MM.1S (cell line): ENCODE measurements at regions not wholly inside any gene's neighbourhood (a gene's known extent, or its start where the extent isn't known, plus 50 kb on each side); places are given as distances from the start of the nearest gene placed in this dataset.

Experiments
- DNase-seq: peaks from one replicate; pipeline ENCODE4 v3.0.0-alpha.2; 2015
- H2AFZ ChIP-seq: fragments of 300-600 bp; sonication (generic); 2 replicates; pipeline ENCODE4 v1.6.0; 2016; ENCODE audit warnings: antibody characterized with exemption, low read length
- H3F3A ChIP-seq: fragments of 300-600 bp; sonication (generic); 2 replicates; pipeline ENCODE4 v1.6.1; 2016; ENCODE audit warnings: mild to moderate bottlenecking, antibody characterized with exemption, low read length, moderate library complexity, mixed read lengths; ENCODE audit not compliant: insufficient read depth
- H3K27ac ChIP-seq: fragments of 300-600 bp; sonication (generic); 2 replicates; pipeline ENCODE4 v1.5.1; 2016; ENCODE audit warnings: mild to moderate bottlenecking, low read length
- H3K27me3 ChIP-seq: fragments of 300-600 bp; sonication (generic); replicated peaks from 2 replicates; pipeline ENCODE4 v1.6.0; 2016; ENCODE audit warnings: low read length; ENCODE audit not compliant: insufficient read depth
- H3K36me3 ChIP-seq: fragments of 300-600 bp; sonication (generic); replicated peaks from 2 replicates; pipeline ENCODE4 v1.6.1; 2016; ENCODE audit warnings: mild to moderate bottlenecking, low read length, mixed read lengths; ENCODE audit not compliant: insufficient read depth
- H3K4me1 ChIP-seq: fragments of 300-600 bp; sonication (generic); 2 replicates; pipeline ENCODE4 v1.6.1; 2016; ENCODE audit warnings: low read length, mixed read lengths
- H3K4me2 ChIP-seq: fragments of 300-600 bp; sonication (generic); 2 replicates; pipeline ENCODE4 v1.6.0; 2016; ENCODE audit warnings: low read depth, low read length
- H3K4me3 ChIP-seq: fragments of 300-600 bp; sonication (generic); 2 replicates; pipeline ENCODE4 v1.5.1; 2016; ENCODE audit warnings: low read length, mixed read lengths
- H3K79me2 ChIP-seq: fragments of 300-600 bp; sonication (generic); 2 replicates; pipeline ENCODE4 v1.6.1; 2016; ENCODE audit warnings: mixed run types, low read length, mixed read lengths
- H3K9ac ChIP-seq: fragments of 300-600 bp; sonication (generic); 2 replicates; pipeline ENCODE4 v1.6.1; 2016; ENCODE audit warnings: low read length, mixed read lengths
- H3K9me2 ChIP-seq: fragments of 300-600 bp; sonication (generic); replicated peaks from 2 replicates; pipeline ENCODE4 v1.6.1; 2016; ENCODE audit warnings: mild to moderate bottlenecking, low read length, mixed read lengths; ENCODE audit not compliant: insufficient read depth
- H3K9me3 ChIP-seq: fragments of 300-600 bp; sonication (generic); replicated peaks from 2 replicates; pipeline ENCODE4 v1.6.1; 2016; ENCODE audit warnings: mild to moderate bottlenecking, low read length, mixed read lengths; ENCODE audit not compliant: insufficient read depth
- H4K20me1 ChIP-seq: fragments of 300-600 bp; sonication (generic); 2 replicates; pipeline ENCODE4 v1.6.1; 2016; ENCODE audit warnings: mild to moderate bottlenecking, low read length, moderate library complexity, mixed read lengths; ENCODE audit not compliant: insufficient read depth
- CTCF ChIP-seq: fragments of 300-600 bp; sonication (generic); IDR thresholded peaks from 2 replicates; pipeline ENCODE4 v1.5.1; 2016; ENCODE audit warnings: antibody characterized with exemption, low read length, mixed read lengths
- EZH2 ChIP-seq: fragments of 300-600 bp; sonication (generic); optimal IDR thresholded peaks from 2 replicates; pipeline ENCODE3; 2017; ENCODE audit warnings: low read depth, mild to moderate bottlenecking, antibody characterized with exemption, low read length, mixed read lengths
- EZH2phosphoT487 ChIP-seq: fragments of 300-600 bp; sonication (generic); IDR thresholded peaks from 2 replicates; pipeline ENCODE4 v1.6.1; 2018; ENCODE audit warnings: antibody characterized with exemption, low read length

GRCh38 chr4:132605551-132605950 is 543.5 kb upstream of the PCDH10 start:
- Histone ChIP-seq H4K20me1 (no peaks in the 10 kb centered on the region), H3K9me2 (no peaks in the 10 kb centered on the region), H3K4me3 (no peak overlapping the region), H3K79me2 (no peaks in the 10 kb centered on the region), H3F3A (no peaks in the 10 kb centered on the region), H3K27ac (no peak overlapping the region), H3K4me2 (no peak overlapping the region), H3K36me3 (no peaks in the 10 kb centered on the region), H3K9ac (no peak overlapping the region), H3K9me3 (no peaks in the 10 kb centered on the region), H2AFZ (no peak overlapping the region), H3K4me1 (no peaks in the 10 kb centered on the region), H3K27me3 (no peaks in the 10 kb centered on the region)
- TF ChIP-seq EZH2 (no peak), EZH2phosphoT487 (no peak), CTCF (no peak)
- no peak for DNase-seq

GRCh38 chr4:132614682-132615081 is 534.4 kb upstream of the PCDH10 start:
- no peaks in the 10 kb centered on the region for H3K9me2 ChIP-seq
- H3K4me3 ChIP-seq, result no peak overlapping the region
- H3K4me1 ChIP-seq, result no peaks in the 10 kb centered on the region
- H3K9me3 ChIP-seq, result no peaks in the 10 kb centered on the region
- no peak for DNase-seq
- H3K4me2 ChIP-seq, result no peak overlapping the region
- no peak overlapping the region for H3K27ac ChIP-seq
- H3K36me3 ChIP-seq, result no peaks in the 10 kb centered on the region
- H2AFZ ChIP-seq, result no peak overlapping the region
- TF ChIP-seq EZH2phosphoT487, result no peak
- TF ChIP-seq CTCF, result peak; percentile 41
- TF ChIP-seq EZH2, result no peak
- H3K27me3 ChIP-seq, result no peaks in the 10 kb centered on the region
- no peaks in the 10 kb centered on the region for H4K20me1 ChIP-seq
- no peak overlapping the region for H3K9ac ChIP-seq
- no peaks in the 10 kb centered on the region for H3K79me2 ChIP-seq
- H3F3A ChIP-seq, result no peaks in the 10 kb centered on the region

- H3K9me3 ChIP-seq, result no peaks in the 10 kb centered on the region; the same call in 1 of the 2 replicates
- no peaks in the 10 kb centered on the region for H3K79me2 ChIP-seq
- no peaks in the 10 kb centered on the region for H3K4me1 ChIP-seq
- no peak overlapping the region for H3K9ac ChIP-seq
- no peak overlapping the region for H3K4me3 ChIP-seq
- DNase-seq, result no peak
- H3K27me3 ChIP-seq, result no peaks in the 10 kb centered on the region
- no peaks in the 10 kb centered on the region for H3K9me2 ChIP-seq
- H3K4me2 ChIP-seq, result no peak overlapping the region
- TF ChIP-seq EZH2phosphoT487, result no peak
- TF ChIP-seq CTCF, result no peak
- TF ChIP-seq EZH2, result no peak
- H4K20me1 ChIP-seq, result no peaks in the 10 kb centered on the region
- H3K36me3 ChIP-seq, result no peaks in the 10 kb centered on the region
- no peak overlapping the region for H2AFZ ChIP-seq
- H3K27ac ChIP-seq, result no peak overlapping the region
- no peaks in the 10 kb centered on the region for H3F3A ChIP-seq
Measured at GRCh38 chr4:132619968-132620367, 529.1 kb upstream of the PCDH10 start.
